ENCODE measurements at regions not wholly inside any gene's neighbourhood (a gene's known extent, or its start where the extent isn't known, plus 50 kb on each side); places are given as distances from the start of the nearest gene placed in this dataset.

DNA sequence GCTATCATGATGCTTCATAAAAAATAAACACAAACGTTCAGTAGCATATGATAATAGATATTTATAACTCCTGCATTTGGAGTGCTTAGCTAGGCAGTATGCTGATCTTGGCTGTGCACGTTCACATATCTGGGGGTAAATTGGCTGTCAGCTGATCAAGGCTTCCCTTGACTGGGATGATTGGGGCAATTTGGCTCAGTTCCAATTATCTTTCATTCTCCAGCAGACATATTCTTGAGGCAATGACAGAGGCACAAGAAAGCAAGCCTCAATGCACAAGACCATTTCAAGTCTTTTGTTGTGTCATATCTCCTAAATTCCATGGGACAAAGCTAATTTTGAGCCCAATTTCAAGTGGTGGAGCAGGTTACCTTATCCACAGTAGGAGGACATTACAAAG lies 142.0 kb downstream of the DLEU7 start:
- TF ChIP-seq, protein P1, sequence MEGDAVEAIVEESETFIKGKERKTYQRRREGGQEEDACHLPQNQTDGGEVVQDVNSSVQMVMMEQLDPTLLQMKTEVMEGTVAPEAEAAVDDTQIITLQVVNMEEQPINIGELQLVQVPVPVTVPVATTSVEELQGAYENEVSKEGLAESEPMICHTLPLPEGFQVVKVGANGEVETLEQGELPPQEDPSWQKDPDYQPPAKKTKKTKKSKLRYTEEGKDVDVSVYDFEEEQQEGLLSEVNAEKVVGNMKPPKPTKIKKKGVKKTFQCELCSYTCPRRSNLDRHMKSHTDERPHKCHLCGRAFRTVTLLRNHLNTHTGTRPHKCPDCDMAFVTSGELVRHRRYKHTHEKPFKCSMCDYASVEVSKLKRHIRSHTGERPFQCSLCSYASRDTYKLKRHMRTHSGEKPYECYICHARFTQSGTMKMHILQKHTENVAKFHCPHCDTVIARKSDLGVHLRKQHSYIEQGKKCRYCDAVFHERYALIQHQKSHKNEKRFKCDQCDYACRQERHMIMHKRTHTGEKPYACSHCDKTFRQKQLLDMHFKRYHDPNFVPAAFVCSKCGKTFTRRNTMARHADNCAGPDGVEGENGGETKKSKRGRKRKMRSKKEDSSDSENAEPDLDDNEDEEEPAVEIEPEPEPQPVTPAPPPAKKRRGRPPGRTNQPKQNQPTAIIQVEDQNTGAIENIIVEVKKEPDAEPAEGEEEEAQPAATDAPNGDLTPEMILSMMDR (IDR thresholded peaks at IDR 0.05), result no peak
- no peak for TF ChIP-seq POLR2A (IDR thresholded peaks at IDR 0.05; ENCODE audit: low read depth)

All from esophagus muscularis mucosa (tissue), 3 donors.